SK-N-SH treated with all-trans-retinoic acid at 6 μM for 48 hours (cell line): ENCODE measurements at regions not wholly inside any gene's neighbourhood (a gene's known extent, or its start where the extent isn't known, plus 50 kb on each side); places are given as distances from the start of the nearest gene placed in this dataset.

Experiments
- ATAC-seq: fragments of 200-7000 bp; cut with Tn5 transposase; 3 replicates; pipeline ENCODE4 v1.9.1; 2020; ENCODE audit warnings: mild to moderate bottlenecking, moderate library complexity
- ARNTL ChIP-seq: fragments of 450-650 bp; formaldehyde crosslinking; IDR thresholded peaks from 2 replicates; pipeline ENCODE4 v1.5.0; 2020; ENCODE audit warnings: low read depth, mild to moderate bottlenecking, moderate library complexity, borderline replicate concordance
- BACH2 ChIP-seq: fragments of 250-450 bp; sonication (Bioruptor Pico); IDR thresholded peaks from 2 replicates; pipeline ENCODE4 v1.9.0; 2021; ENCODE audit warnings: mild to moderate bottlenecking, borderline replicate concordance
- CREB5 ChIP-seq: fragments of 250-450 bp; sonication (Bioruptor Pico); IDR thresholded peaks from 2 replicates; pipeline ENCODE4 v1.5.1; 2020; ENCODE audit warnings: low read depth, mild to moderate bottlenecking, moderate library complexity
- CSDC2 ChIP-seq: fragments of 250-450 bp; sonication (Bioruptor Pico); IDR thresholded peaks from 2 replicates; pipeline ENCODE4 v1.5.0; 2020; ENCODE audit warnings: mild to moderate bottlenecking, moderate library complexity
- CSRNP3 ChIP-seq: fragments of 250-450 bp; sonication (Bioruptor Pico); IDR thresholded peaks from 2 replicates; pipeline ENCODE4 v1.5.1; 2021; ENCODE audit warnings: mild to moderate bottlenecking, moderate library complexity
- GLIS3 ChIP-seq: fragments of 250-450 bp; sonication (Bioruptor Pico); IDR thresholded peaks from 2 replicates; pipeline ENCODE4 v1.5.0; 2020; ENCODE audit warnings: mild to moderate bottlenecking, moderate library complexity
- ISL1 ChIP-seq: fragments of 250-450 bp; sonication (Bioruptor Pico); IDR thresholded peaks from 2 replicates; pipeline ENCODE4 v2.1.2; 2022; ENCODE audit warnings: mild to moderate bottlenecking, moderate library complexity
- PATZ1 ChIP-seq: fragments of 250-450 bp; sonication (Bioruptor Pico); IDR thresholded peaks from 2 replicates; pipeline ENCODE4 v1.8.0; 2020; ENCODE audit warnings: mild to moderate bottlenecking, moderate library complexity, borderline replicate concordance
- POU6F1 ChIP-seq: fragments of 250-450 bp; sonication (Bioruptor Pico); IDR thresholded peaks from 2 replicates; pipeline ENCODE4 v1.8.0; 2021; ENCODE audit warnings: low read depth, mild to moderate bottlenecking, moderate library complexity, borderline replicate concordance
- PPARA ChIP-seq: fragments of 250-450 bp; sonication (Bioruptor Pico); IDR thresholded peaks from 2 replicates; pipeline ENCODE4 v1.5.0; 2020; ENCODE audit warnings: mild to moderate bottlenecking, borderline replicate concordance
- RARB ChIP-seq: fragments of 250-450 bp; sonication (Bioruptor Pico); IDR thresholded peaks from 2 replicates; pipeline ENCODE4 v1.8.0; 2021; ENCODE audit warnings: mild to moderate bottlenecking, moderate library complexity
- SNAI2 ChIP-seq: fragments of 250-450 bp; sonication (Bioruptor Pico); IDR thresholded peaks from 2 replicates; pipeline ENCODE4 v1.5.0; 2020; ENCODE audit warnings: mild to moderate bottlenecking, moderate library complexity
- TCF4 ChIP-seq: fragments of 250-450 bp; sonication (Bioruptor Pico); IDR thresholded peaks from 2 replicates; pipeline ENCODE4 v1.8.0; 2021; ENCODE audit warnings: mild to moderate bottlenecking, moderate library complexity, borderline replicate concordance
- TOX ChIP-seq: fragments of 250-450 bp; sonication (Bioruptor Pico); IDR thresholded peaks from 2 replicates; pipeline ENCODE4 v1.8.0; 2021; ENCODE audit warnings: mild to moderate bottlenecking, moderate library complexity, borderline replicate concordance
- TSHZ2 ChIP-seq: fragments of 250-450 bp; sonication (Bioruptor Pico); IDR thresholded peaks from 2 replicates; pipeline ENCODE4 v1.5.0; 2020; ENCODE audit warnings: mild to moderate bottlenecking, moderate library complexity
- ZC3H10 ChIP-seq: fragments of 250-450 bp; sonication (Bioruptor Pico); IDR thresholded peaks from 2 replicates; pipeline ENCODE4 v1.5.1; 2021; ENCODE audit warnings: mild to moderate bottlenecking, moderate library complexity
- ZFP3 ChIP-seq: fragments of 250-450 bp; sonication (Bioruptor Pico); IDR thresholded peaks from 2 replicates; pipeline ENCODE4 v1.5.0; 2020; ENCODE audit warnings: mild to moderate bottlenecking, moderate library complexity
- ZFP30 ChIP-seq: fragments of 450-650 bp; formaldehyde crosslinking; IDR thresholded peaks from 2 replicates; pipeline ENCODE4 v1.5.0; 2022; ENCODE audit warnings: mild to moderate bottlenecking, moderate library complexity
- ZNF565 ChIP-seq: fragments of 450-650 bp; formaldehyde crosslinking; conservative IDR thresholded peaks from 2 replicates; pipeline ENCODE4 v1.5.0; 2020; ENCODE audit warnings: low read depth, mild to moderate bottlenecking, moderate library complexity
- ZNF70 ChIP-seq: fragments of 450-650 bp; formaldehyde crosslinking; IDR thresholded peaks from 2 replicates; pipeline ENCODE4 v1.5.0; 2020; ENCODE audit warnings: mild to moderate bottlenecking, moderate library complexity

GRCh38 chr3:13715167-13715954, 164.5 kb downstream of the WNT7A start:
- ATAC-seq, result no peak
- no peak for TF ChIP-seq ZC3H10 (CRISPR knock-in tag)
- TF ChIP-seq ISL1, result no peak
- no peak for TF ChIP-seq POU6F1
- no peak for TF ChIP-seq ZFP3 (CRISPR knock-in tag)
- no peak for TF ChIP-seq CREB5 (CRISPR knock-in tag)
- no peak for TF ChIP-seq TOX (CRISPR knock-in tag)
- no peak for TF ChIP-seq RARB
- TF ChIP-seq ZFP30 (CRISPR knock-in tag), result no peak
- no peak for TF ChIP-seq SNAI2 (CRISPR knock-in tag)
- TF ChIP-seq PATZ1 (CRISPR knock-in tag), result no peak
- TF ChIP-seq ARNTL (CRISPR knock-in tag), result no peak
- TF ChIP-seq GLIS3 (CRISPR knock-in tag), result no peak
- no peak for TF ChIP-seq TCF4
- no peak for TF ChIP-seq PPARA (CRISPR knock-in tag)
- TF ChIP-seq BACH2 (CRISPR knock-in tag), result no peak

GRCh38 chr3:13714251-13714916, 165.5 kb downstream of the FBLN2 start:
- ATAC-seq, result no peak
- TF ChIP-seq TCF4 (no peak), PATZ1 (CRISPR knock-in tag) (no peak), CSDC2 (CRISPR knock-in tag) (no peak), RARB (no peak), POU6F1 (no peak), SNAI2 (CRISPR knock-in tag) (no peak), TSHZ2 (no peak), TOX (CRISPR knock-in tag) (no peak), ARNTL (CRISPR knock-in tag) (no peak), ZNF70 (CRISPR knock-in tag) (no peak), ZNF565 (no peak), CREB5 (CRISPR knock-in tag) (no peak), BACH2 (CRISPR knock-in tag) (no peak), GLIS3 (CRISPR knock-in tag) (no peak), CSRNP3 (CRISPR knock-in tag) (no peak), PPARA (CRISPR knock-in tag) (no peak)
